ENCODE measurements at regions not wholly inside any gene's neighbourhood (a gene's known extent, or its start where the extent isn't known, plus 50 kb on each side); places are given as distances from the start of the nearest gene placed in this dataset.
"Not testable (repeated sequence)": the region's sequence is repeated elsewhere in the genome, so short reads cannot be mapped to it uniquely, and the experiment has no call there.

- DNase-seq = no peak
Observed at GRCh38 chr16:14002416-14002990, 68.6 kb upstream of the MRTFB start.

GRCh38 chr16:14003074-14003570, 68.0 kb upstream of the MRTFB start:
- peak; percentile 60 for DNase-seq

- no peak for DNase-seq
Observed at GRCh38 chr16:14004031-14004728, 66.9 kb upstream of the MRTFB start.

- no peak for DNase-seq
Observed at GRCh38 chr16:14004729-14005315, 66.3 kb upstream of the MRTFB start.

- DNase-seq = no peak
Observed at GRCh38 chr16:14005335-14005734, 65.8 kb upstream of the MRTFB start.

- no peak for DNase-seq
Observed at GRCh38 chr16:14007450-14007849, 63.7 kb upstream of the MRTFB start.

GRCh38 chr16:14011001-14011400, 60.1 kb upstream of the MRTFB start:
- DNase-seq = no peak

- DNase-seq = no peak
Observed at GRCh38 chr16:14011846-14012245, 59.3 kb upstream of the MRTFB start.

- DNase-seq = no peak
Observed at GRCh38 chr16:14013145-14013570, 58.0 kb upstream of the MRTFB start.

GRCh38 chr16:14013571-14014283, 57.4 kb upstream of the MRTFB start:
- peak; percentile 80 for DNase-seq

- DNase-seq = no peak
Observed at GRCh38 chr16:14014284-14014625, 56.9 kb upstream of the MRTFB start.

GRCh38 chr16:14015033-14015432, 56.1 kb upstream of the MRTFB start:
- DNase-seq = no peak

GRCh38 chr16:14015461-14015860, 55.7 kb upstream of the MRTFB start:
- DNase-seq = no peak

- DNase-seq = no peak
Observed at GRCh38 chr16:14015948-14016347, 55.2 kb upstream of the MRTFB start.

GRCh38 chr16:14016362-14016761, 54.8 kb upstream of the MRTFB start:
- DNase-seq = not testable (repeated sequence)

- DNase-seq = no peak
Observed at GRCh38 chr16:14017886-14018285, 53.2 kb upstream of the MRTFB start.

- no peak for DNase-seq
Observed at GRCh38 chr16:14018851-14019250, 52.3 kb upstream of the MRTFB start.

- no peak for DNase-seq
Observed at GRCh38 chr16:14020141-14020540, 51.0 kb upstream of the MRTFB start.

Measured in renal pelvis (tissue), 1 donor.